ENCODE measurements at regions not wholly inside any gene's neighbourhood (a gene's known extent, or its start where the extent isn't known, plus 50 kb on each side); places are given as distances from the start of the nearest gene placed in this dataset.
A peak's percentile ranks its signal among the peaks of the same experiment; 100 is the strongest.

- TF ChIP-seq CTCF (IDR thresholded peaks at IDR 0.05; ENCODE audit: insufficient read depth, low read depth, low read length) = no peak
- H3K4me3 ChIP-seq (ENCODE audit: low read depth, low read length) = no peak overlapping the region
These were observed 194.2 kb upstream of the C1QTNF7 start for GRCh38 chr4:15233626-15234025.

GRCh38 chr4:15234116-15234855 lies 193.5 kb upstream of the C1QTNF7 start:
- no peak overlapping the region for H3K4me3 ChIP-seq (ENCODE audit: low read depth, low read length)
- peak; percentile 83 for DNase-seq (ENCODE audit: low read depth)
- TF ChIP-seq CTCF (IDR thresholded peaks at IDR 0.05; ENCODE audit: insufficient read depth, low read depth, low read length) = no peak

More at GRCh38 chr4:15233626-15234025, 194.2 kb upstream of the C1QTNF7 start:
- DNase-seq (ENCODE audit: low read depth) = no peak

- peak; percentile 99 for DNase-seq (ENCODE audit: low read depth)
- no peak overlapping the region for H3K4me3 ChIP-seq (ENCODE audit: low read depth, low read length)
- no peak for TF ChIP-seq CTCF (IDR thresholded peaks at IDR 0.05; ENCODE audit: insufficient read depth, low read depth, low read length)
These were observed 193.0 kb upstream of the C1QTNF7 start for GRCh38 chr4:15234856-15235126.

GRCh38 chr4:15235135-15235534 lies 192.7 kb upstream of the C1QTNF7 start:
- no peak for DNase-seq (ENCODE audit: low read depth)
- H3K4me3 ChIP-seq (ENCODE audit: low read depth, low read length) = no peak overlapping the region
- no peak for TF ChIP-seq CTCF (IDR thresholded peaks at IDR 0.05; ENCODE audit: insufficient read depth, low read depth, low read length)

- TF ChIP-seq CTCF (IDR thresholded peaks at IDR 0.05; ENCODE audit: insufficient read depth, low read depth, low read length) = no peak
- no peak for DNase-seq (ENCODE audit: low read depth)
- no peak overlapping the region for H3K4me3 ChIP-seq (ENCODE audit: low read depth, low read length)
These were observed 190.1 kb upstream of the C1QTNF7 start for GRCh38 chr4:15237648-15238230.

GRCh38 chr4:15238720-15239119 lies 189.1 kb upstream of the C1QTNF7 start:
- TF ChIP-seq CTCF (IDR thresholded peaks at IDR 0.05; ENCODE audit: insufficient read depth, low read depth, low read length) = peak; percentile 69
- H3K4me3 ChIP-seq (ENCODE audit: low read depth, low read length) = no peak overlapping the region
- peak; percentile 69 for DNase-seq (ENCODE audit: low read depth)

- peak; percentile 82 for DNase-seq (ENCODE audit: low read depth)
- H3K4me3 ChIP-seq (ENCODE audit: low read depth, low read length) = no peak overlapping the region
- no peak for TF ChIP-seq CTCF (IDR thresholded peaks at IDR 0.05; ENCODE audit: insufficient read depth, low read depth, low read length)
These were observed 188.0 kb upstream of the C1QTNF7 start for GRCh38 chr4:15239866-15240265.
